ENCODE measurements at regions not wholly inside any gene's neighbourhood (a gene's known extent, or its start where the extent isn't known, plus 50 kb on each side); places are given as distances from the start of the nearest gene placed in this dataset.

- no peak for TF ChIP-seq CTCF (IDR thresholded peaks at IDR 0.05 in 2 of 3, conservative IDR thresholded peaks at IDR 0.05 in 1 of 3; ENCODE audit: control insufficient read depth in 2 of 3, extremely low read depth in 1 of 3, insufficient read depth in 1 of 3, low read depth in 3 of 3, low read length in 3 of 3)
- TF ChIP-seq SMC3 (IDR thresholded peaks at IDR 0.05; ENCODE audit: borderline replicate concordance, low read length): no peak
- TF ChIP-seq FOXM1 (IDR thresholded peaks at IDR 0.05; ENCODE audit: low read depth, low read length): no peak
- no peak for TF ChIP-seq ESRRA (IDR thresholded peaks at IDR 0.05; ENCODE audit: low read length)
- no peak for TF ChIP-seq POLR2AphosphoS5 (IDR thresholded peaks at IDR 0.05; ENCODE audit: low read length)
- TF ChIP-seq, protein P1, sequence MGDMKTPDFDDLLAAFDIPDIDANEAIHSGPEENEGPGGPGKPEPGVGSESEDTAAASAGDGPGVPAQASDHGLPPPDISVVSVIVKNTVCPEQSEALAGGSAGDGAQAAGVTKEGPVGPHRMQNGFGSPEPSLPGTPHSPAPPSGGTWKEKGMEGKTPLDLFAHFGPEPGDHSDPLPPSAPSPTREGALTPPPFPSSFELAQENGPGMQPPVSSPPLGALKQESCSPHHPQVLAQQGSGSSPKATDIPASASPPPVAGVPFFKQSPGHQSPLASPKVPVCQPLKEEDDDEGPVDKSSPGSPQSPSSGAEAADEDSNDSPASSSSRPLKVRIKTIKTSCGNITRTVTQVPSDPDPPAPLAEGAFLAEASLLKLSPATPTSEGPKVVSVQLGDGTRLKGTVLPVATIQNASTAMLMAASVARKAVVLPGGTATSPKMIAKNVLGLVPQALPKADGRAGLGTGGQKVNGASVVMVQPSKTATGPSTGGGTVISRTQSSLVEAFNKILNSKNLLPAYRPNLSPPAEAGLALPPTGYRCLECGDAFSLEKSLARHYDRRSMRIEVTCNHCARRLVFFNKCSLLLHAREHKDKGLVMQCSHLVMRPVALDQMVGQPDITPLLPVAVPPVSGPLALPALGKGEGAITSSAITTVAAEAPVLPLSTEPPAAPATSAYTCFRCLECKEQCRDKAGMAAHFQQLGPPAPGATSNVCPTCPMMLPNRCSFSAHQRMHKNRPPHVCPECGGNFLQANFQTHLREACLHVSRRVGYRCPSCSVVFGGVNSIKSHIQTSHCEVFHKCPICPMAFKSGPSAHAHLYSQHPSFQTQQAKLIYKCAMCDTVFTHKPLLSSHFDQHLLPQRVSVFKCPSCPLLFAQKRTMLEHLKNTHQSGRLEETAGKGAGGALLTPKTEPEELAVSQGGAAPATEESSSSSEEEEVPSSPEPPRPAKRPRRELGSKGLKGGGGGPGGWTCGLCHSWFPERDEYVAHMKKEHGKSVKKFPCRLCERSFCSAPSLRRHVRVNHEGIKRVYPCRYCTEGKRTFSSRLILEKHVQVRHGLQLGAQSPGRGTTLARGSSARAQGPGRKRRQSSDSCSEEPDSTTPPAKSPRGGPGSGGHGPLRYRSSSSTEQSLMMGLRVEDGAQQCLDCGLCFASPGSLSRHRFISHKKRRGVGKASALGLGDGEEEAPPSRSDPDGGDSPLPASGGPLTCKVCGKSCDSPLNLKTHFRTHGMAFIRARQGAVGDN (IDR thresholded peaks at IDR 0.05): no peak
- TF ChIP-seq NFXL1 (IDR thresholded peaks at IDR 0.05; ENCODE audit: borderline replicate concordance): no peak
- no peak for TF ChIP-seq ASH2L (IDR thresholded peaks at IDR 0.05; ENCODE audit: borderline replicate concordance, low read depth)
- TF ChIP-seq JUND (IDR thresholded peaks at IDR 0.05; ENCODE audit: low read depth, low read length): no peak
- TF ChIP-seq ZNF274 (IDR thresholded peaks at IDR 0.05; ENCODE audit: insufficient read depth, insufficient read length): no peak
Observed at GRCh38 chr10:42960991-42961795, 115.7 kb upstream of the RET start.

All from GM12878 (cell line).